Mucosa of gallbladder (tissue), 1 donor: ENCODE measurements at regions not wholly inside any gene's neighbourhood (a gene's known extent, or its start where the extent isn't known, plus 50 kb on each side); places are given as distances from the start of the nearest gene placed in this dataset.

ENCODE experiments used
- DNase-seq: peaks from one replicate; pipeline ENCODE4 v3.0.0-alpha.2; 2020; ENCODE audit warnings: low spot score
- donor health status: DM: no; HTN: no; CAD: no.

GRCh38 chr10:53749439-53749838, 976.9 kb upstream of the MBL2 start:
- DNase-seq = no peak

GRCh38 chr10:53748319-53748718, 975.7 kb upstream of the MBL2 start:
- no peak for DNase-seq

- no peak for DNase-seq
Measured at GRCh38 chr10:53744746-53745145, 972.2 kb upstream of the MBL2 start.

DNA sequence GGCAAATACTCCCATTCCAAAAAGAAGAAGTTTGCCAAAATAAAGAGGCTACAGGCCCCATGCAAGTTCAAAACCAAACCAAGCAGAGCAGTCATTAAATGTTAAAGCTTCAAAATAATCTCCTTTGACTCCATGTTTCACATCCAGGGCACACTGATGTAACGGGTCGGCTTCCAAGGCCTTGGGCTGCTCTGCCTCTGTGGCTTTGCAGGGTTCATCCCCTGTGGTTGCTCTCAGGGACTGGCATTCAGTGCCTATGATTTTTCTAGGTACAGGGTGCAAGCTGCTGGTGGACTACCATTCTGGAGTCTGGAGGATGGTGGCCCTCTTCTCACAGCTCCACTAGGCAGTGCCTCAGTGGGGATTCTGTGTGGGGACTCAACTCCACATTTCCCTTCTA, 971.6 kb upstream of the MBL2 start:
- DNase-seq = no peak

DNA sequence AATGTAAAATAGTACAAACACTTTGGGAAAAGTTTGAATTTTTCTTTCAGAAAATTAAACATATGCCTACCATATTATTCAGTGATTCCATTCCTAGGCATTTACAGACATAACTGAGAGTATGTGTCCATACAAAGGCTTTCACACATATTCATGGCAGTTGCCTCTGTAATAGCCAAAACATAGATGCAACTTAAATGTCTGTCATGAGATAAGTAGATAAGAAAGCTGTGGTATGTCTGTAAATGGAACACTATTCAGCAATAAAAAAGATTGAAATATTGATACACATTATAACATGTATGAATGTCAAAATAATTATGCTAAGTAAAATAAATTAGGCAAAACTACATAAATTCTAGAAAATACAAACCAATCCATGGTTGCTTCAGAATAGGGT, 964.5 kb upstream of the MBL2 start:
- DNase-seq = no peak

- DNase-seq = no peak
Measured at GRCh38 chr10:53726921-53727320, 954.3 kb upstream of the MBL2 start.

DNA sequence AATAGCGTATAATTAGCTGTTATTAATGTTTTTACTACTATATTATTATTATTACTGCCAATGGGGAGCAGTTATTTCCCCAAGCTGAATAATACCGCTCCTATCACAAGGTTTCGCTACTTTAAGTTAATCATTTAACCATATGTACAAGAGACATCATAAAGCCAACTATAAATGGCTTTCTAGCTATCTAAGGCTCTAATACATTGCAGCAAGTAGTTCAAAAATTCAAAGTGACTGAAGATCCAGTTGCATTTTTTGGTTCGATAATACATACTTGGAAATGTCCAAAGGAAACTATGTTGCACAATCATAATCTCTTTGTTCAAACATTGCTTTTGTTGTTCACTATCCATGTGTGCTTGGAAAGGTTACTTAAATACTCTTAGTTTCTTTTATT, 952.0 kb upstream of the MBL2 start:
- no peak for DNase-seq

DNA sequence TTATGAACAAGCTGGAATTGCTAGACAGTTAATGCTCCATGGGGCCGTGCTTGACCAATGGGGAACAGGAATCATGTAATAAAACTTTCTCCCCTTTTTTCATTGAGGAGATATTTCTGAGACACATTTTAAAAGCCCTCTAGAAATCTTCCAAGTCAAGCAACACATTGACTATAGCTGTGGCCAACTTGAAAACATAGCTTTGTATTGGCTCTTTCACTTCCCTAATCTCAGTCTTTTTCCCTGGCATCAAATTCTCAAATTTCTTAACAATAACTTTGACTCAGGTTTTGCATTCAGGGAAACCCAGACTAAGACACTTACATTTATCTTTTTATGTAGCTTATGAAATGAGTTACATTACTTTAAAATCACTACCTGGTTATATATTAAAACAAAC, 947.1 kb upstream of the MBL2 start:
- no peak for DNase-seq

DNA sequence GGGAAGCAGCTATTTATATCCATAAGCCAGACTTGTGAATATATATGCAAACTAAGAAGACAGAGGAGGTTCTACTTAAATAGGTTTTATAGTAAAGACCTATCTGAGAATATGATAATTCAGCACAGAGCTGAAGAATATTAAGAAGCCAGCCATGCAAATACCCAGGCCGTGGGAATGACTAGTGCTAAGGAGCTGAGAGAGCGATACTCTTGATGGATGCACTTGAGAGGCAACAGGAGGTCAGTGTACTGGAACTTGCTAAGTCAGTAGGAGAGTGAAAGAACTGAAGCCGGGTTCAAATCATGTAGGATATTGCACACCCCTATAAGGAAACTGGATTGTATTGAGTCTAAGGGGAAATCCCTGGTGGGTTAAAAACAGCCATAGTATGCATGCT, 943.6 kb upstream of the MBL2 start:
- no peak for DNase-seq

DNA sequence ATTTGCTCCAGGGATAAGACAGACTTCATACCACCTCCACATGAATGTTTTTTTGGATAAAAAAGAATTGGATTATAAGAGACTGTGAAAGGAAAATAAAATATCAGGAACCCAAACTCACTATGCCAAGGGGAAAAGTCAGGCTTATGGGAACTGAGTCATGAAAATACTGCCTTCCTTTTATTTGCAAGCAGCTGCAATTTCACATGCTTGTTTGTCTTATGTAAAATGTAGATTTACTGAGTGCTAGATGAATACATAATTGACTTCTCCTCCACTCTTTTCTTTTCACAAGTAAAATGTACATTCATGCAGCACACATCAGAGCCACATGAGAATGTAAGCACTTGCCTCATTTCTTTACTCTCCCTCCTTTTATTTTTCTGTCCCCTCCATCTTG, 940.8 kb upstream of the MBL2 start:
- DNase-seq = no peak

- DNase-seq = no peak
Measured at GRCh38 chr10:53702489-53702888, 929.9 kb upstream of the MBL2 start.

DNA sequence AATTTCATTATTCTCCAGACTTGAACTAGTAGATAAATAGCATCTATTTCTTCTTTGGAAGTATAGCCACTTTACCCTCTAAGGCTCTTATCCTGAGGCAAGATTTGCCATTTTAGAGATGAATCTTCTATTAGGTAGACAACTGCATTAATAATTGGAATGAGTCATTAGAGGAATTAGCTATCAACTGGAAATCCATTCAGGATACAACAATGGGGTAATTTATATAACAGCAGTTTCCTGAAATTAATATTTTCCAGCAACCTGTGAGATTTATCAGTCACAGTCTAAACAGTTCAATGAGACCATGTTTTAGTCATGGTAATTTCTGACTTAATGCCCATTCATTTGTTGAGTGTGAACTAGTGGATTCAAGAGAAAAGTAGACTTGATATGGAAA, 928.6 kb upstream of the MBL2 start:
- DNase-seq = no peak

DNA sequence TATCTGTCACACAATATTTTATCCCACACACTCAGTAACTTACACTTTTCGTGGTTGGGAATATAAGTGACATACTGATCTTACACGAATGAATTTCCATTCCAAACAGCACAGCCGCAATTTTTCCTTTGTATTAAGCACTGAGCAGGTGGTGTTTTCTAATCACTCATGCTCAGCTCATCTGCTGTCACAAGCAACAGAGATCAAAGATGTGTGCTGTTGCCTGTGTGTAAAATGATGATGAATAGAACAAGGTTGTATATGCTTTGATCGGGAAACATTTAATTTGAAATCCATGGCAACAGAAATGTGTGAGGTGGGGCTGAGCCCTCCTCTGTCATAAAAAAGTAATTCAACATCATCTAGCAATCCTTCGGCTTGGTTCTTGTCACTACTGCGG, 927.7 kb upstream of the MBL2 start:
- DNase-seq = no peak

DNA sequence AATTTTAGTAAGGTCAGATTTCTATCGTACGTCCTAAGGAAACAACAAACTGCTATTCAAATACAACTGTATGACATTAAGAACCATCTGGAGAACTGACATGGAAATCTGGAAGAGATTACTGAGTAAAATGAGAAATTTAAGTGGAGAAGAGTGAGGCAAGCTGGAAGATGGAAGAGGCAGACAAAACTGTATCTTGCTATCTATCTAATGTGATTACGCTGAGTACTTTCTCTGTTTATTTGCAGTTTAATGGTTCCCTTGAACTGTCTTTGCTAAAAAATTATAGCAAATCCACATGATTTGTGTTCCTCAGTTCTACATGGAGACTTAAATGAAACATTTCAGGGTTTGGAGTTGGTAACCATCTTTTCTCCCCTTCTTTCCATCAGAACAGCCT, 927.1 kb upstream of the MBL2 start:
- no peak for DNase-seq

DNA sequence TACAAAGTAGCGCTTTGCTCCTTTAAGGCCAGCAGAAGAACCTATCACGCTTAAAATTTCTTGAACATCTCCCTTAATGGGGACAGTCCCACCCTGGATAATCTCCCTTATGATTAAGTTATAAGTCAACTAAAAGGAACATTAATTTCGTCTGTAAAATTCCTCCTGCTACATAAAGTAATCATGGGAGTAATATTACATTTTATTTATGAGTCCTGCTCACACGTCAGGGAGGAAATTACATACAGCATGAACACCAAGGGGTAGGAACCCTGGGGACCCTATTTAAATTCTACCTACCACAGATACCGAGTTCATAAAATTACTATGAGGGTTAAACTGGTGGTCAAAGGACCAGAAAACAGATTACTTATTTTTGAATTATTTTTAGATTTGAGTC, 926.6 kb upstream of the MBL2 start:
- no peak for DNase-seq

GRCh38 chr10:53697038-53697437, 924.5 kb upstream of the MBL2 start:
- no peak for DNase-seq

- no peak for DNase-seq
Measured at GRCh38 chr10:53690524-53691240, 918.1 kb upstream of the MBL2 start.

DNA sequence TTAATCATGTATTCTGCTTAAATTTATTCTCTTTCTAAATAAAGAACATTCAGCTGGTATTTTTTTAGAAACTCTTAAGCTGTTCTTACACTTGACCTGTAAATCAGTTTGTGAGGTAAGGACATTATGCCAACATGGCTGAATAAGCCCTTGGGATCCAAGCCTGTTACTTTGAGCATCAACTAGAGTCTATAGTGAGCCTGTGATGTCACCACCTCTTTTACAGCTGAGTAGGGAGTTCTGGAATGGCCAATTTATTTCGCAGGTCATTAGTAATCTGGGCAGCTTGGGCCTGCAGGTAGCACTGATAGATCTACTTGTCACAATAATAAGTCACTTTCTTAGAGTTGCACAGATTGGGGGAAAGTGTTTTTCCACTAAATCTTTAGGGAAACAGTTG, 915.2 kb upstream of the MBL2 start:
- DNase-seq = no peak

- no peak for DNase-seq
Measured at GRCh38 chr10:53682885-53683284, 910.3 kb upstream of the MBL2 start.

DNA sequence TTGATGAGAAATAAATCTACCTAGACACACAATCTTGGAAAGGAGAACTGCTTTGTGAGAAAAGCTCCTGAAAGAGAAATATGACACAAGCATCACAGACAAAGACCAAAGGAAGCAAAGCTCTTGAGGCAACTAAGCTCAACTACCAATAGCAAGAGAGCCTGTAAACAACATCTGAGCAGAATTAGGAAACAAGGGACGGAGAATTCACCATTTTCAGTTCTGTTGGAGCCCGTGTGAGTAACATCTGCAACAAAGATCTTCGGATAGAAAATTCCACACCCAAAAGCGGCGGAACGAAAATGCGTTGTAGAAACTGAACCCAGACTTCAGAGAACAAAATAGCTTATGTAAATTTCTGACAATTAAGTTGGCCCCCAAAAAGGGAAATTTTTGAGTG, 909.9 kb upstream of the MBL2 start:
- no peak for DNase-seq

DNA sequence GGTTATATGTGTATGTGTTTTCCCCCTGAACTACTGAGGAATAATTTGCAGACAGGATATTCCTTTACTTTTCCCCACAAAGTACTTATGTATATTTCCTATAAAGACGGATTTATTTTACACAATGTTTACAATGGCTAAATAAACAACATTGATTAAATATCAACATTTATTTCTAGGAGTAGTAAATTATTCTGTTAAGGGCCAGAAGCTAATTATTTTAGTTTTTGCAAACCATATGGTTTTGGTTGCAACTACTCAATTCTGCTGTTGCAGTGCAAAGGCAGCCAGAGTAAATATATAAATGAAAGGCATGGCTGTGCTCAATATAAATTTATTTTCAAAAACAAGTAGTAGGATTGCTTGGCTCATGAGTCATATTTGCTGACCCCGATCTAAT, 907.1 kb upstream of the MBL2 start:
- no peak for DNase-seq

DNA sequence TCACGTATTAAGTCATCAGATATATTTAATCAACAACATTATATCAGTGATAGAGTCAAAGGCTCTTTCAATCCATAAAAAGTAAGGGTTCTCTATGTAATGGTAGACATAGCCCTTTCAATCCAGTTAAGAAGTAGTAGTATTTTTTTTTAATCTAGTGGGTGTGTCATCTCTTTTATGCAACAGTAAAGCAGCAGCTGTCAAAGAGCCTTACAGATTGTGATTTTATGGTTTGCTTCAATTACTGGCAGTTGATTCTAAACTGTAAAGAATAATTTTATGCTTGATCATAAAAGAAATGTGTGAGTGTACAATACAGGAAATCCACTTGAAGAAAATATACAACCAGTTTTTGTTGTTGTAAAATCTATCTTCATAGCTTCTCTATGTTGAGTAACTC, 902.6 kb upstream of the MBL2 start:
- no peak for DNase-seq

- DNase-seq = no peak
Measured at GRCh38 chr10:53667063-53667462, 894.5 kb upstream of the MBL2 start.

DNA sequence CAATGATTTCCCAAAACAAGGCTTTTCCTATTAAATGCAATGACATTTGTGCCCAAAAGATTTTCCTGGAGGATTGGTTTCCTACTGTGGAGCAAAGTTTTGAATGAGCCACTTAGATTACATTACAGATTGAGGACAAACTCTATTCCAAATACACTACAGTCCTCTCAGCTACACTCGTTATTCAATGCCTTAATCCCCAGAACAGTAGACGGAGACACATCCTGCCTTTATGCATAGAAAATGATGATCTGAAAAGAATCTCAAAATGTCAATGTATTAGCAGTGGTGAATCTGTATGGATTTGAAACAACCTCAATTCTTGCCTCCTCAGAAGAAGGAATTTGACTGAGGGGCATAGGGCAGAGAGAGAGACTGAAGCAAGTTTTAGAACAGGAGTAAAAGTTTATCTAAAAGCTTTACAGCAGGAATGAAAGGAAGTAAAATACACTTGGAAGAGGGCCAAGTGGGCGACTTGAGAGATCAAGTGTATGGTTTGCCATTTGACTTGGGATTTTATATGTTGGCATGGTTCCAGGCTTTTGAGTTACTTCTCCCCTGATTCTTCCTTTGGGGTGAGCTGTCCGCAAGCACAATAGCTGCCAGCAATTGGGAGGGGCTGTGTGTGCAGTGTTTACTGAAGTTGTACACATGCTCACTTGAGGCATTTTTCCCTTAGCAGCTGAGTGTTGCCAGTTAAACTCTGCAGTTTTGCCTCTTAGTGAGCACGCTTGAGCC, 891.9 kb upstream of the MBL2 start:
- peak; percentile 26 for DNase-seq
